ENCODE measurements at regions not wholly inside any gene's neighbourhood (a gene's known extent, or its start where the extent isn't known, plus 50 kb on each side); places are given as distances from the start of the nearest gene placed in this dataset.
A peak's percentile ranks its signal among the peaks of the same experiment; 100 is the strongest.

GRCh38 chr13:74021505-74021904 lies 112.7 kb downstream of the KLF12 start:
- BruUV-seq (replicated peaks): no TSS peak
- no peaks in the 10 kb centered on the region for H3K27me3 ChIP-seq (replicated peaks; ENCODE audit: control insufficient read depth, insufficient read depth, low read length)
- peaks cover 51% of the 10 kb centered on the region for H3K4me1 ChIP-seq
- no peak for TF ChIP-seq CTCF (IDR thresholded peaks at IDR 0.05; ENCODE audit: insufficient read depth in 1 of 2, low read depth in 1 of 2, low read length in 1 of 2, severe bottlenecking in 1 of 2, unreplicated experiment in 1 of 2)
- H3K9me3 ChIP-seq: no peaks in the 10 kb centered on the region
- ChIA-PET POLR2A (no interaction called here), CTCF (interaction anchor here (1.0 kb wide), 1 partner anchor 265 kb away, joined by 5 read pairs; no protein-coding TSS in a partner anchor)
- no peak overlapping the region for H3K4me3 ChIP-seq (ENCODE audit: low read depth, low read length)
- H3K27me3 Mint-ChIP-seq (ENCODE audit: insufficient read depth, unreplicated experiment): no peaks in the 10 kb centered on the region
- no peak for DNase-seq
- H3K9me3 Mint-ChIP-seq (ENCODE audit: unreplicated experiment): peaks cover 10% of the 10 kb centered on the region
- peak overlapping the region; percentile 65 for H3K27ac Mint-ChIP-seq (ENCODE audit: unreplicated experiment)
- peaks cover 49% of the 10 kb centered on the region for H3K4me1 Mint-ChIP-seq (ENCODE audit: low read depth, unreplicated experiment)
- H3K36me3 ChIP-seq (ENCODE audit: control insufficient read depth, insufficient read depth, low read length): no peaks in the 10 kb centered on the region; the same call in 1 of the 2 replicates
- H3K36me3 Mint-ChIP-seq (ENCODE audit: insufficient read depth, unreplicated experiment): peaks cover 7% of the 10 kb centered on the region
- peak overlapping the region; percentile 26 for H3K4me3 Mint-ChIP-seq (ENCODE audit: unreplicated experiment)
- intact Hi-C loops (cut with micrococcal nuclease; ENCODE audit: unreplicated experiment): loop anchor here (5.0 to 10.0 kb wide), 4 partner anchors 61 to 1233 kb away; no protein-coding TSS in a partner anchor

GRCh38 chr13:74018062-74018431 lies 116.2 kb downstream of the KLF12 start:
- ChIA-PET CTCF (no interaction called here), POLR2A (no interaction called here)
- Mint-ChIP-seq H3K9me3 (ENCODE audit: unreplicated experiment) (peaks cover 10% of the 10 kb centered on the region), H3K27me3 (ENCODE audit: insufficient read depth, unreplicated experiment) (no peaks in the 10 kb centered on the region), H3K27ac (ENCODE audit: unreplicated experiment) (no peak overlapping the region), H3K4me3 (ENCODE audit: unreplicated experiment) (no peak overlapping the region), H3K36me3 (ENCODE audit: insufficient read depth, unreplicated experiment) (peaks cover 5% of the 10 kb centered on the region), H3K4me1 (ENCODE audit: low read depth, unreplicated experiment) (peaks cover 20% of the 10 kb centered on the region)
- no peaks in the 10 kb centered on the region for H3K9me3 ChIP-seq
- BruUV-seq (replicated peaks): no TSS peak
- H3K36me3 ChIP-seq (ENCODE audit: control insufficient read depth, insufficient read depth, low read length): no peaks in the 10 kb centered on the region; the same call in 1 of the 2 replicates
- no peaks in the 10 kb centered on the region for H3K27me3 ChIP-seq (replicated peaks; ENCODE audit: control insufficient read depth, insufficient read depth, low read length)
- H3K4me3 ChIP-seq (ENCODE audit: low read depth, low read length): no peak overlapping the region
- TF ChIP-seq CTCF (IDR thresholded peaks at IDR 0.05; ENCODE audit: insufficient read depth in 1 of 2, low read depth in 1 of 2, low read length in 1 of 2, severe bottlenecking in 1 of 2, unreplicated experiment in 1 of 2): no peak
- DNase-seq: no peak
- peaks cover 26% of the 10 kb centered on the region for H3K4me1 ChIP-seq
- intact Hi-C loops (cut with micrococcal nuclease; ENCODE audit: unreplicated experiment): no loop called here

- TF ChIP-seq CTCF (IDR thresholded peaks at IDR 0.05; ENCODE audit: insufficient read depth in 1 of 2, low read depth in 1 of 2, low read length in 1 of 2, severe bottlenecking in 1 of 2, unreplicated experiment in 1 of 2): no peak
- Histone ChIP-seq H3K4me3 (ENCODE audit: low read depth, low read length) (no peak overlapping the region), H3K4me1 (peaks cover 23% of the 10 kb centered on the region), H3K27me3 (replicated peaks; ENCODE audit: control insufficient read depth, insufficient read depth, low read length) (no peaks in the 10 kb centered on the region), H3K9me3 (no peaks in the 10 kb centered on the region), H3K36me3 (ENCODE audit: control insufficient read depth, insufficient read depth, low read length) (no peaks in the 10 kb centered on the region; the same call in 1 of the 2 replicates)
- ChIA-PET POLR2A (no interaction called here), CTCF (no interaction called here)
- H3K4me3 Mint-ChIP-seq (ENCODE audit: unreplicated experiment): no peak overlapping the region
- peaks cover 17% of the 10 kb centered on the region for H3K4me1 Mint-ChIP-seq (ENCODE audit: low read depth, unreplicated experiment)
- H3K27ac Mint-ChIP-seq (ENCODE audit: unreplicated experiment): no peak overlapping the region
- H3K9me3 Mint-ChIP-seq (ENCODE audit: unreplicated experiment): peaks cover 10% of the 10 kb centered on the region
- no peaks in the 10 kb centered on the region for H3K27me3 Mint-ChIP-seq (ENCODE audit: insufficient read depth, unreplicated experiment)
- no TSS peak for BruUV-seq (replicated peaks)
- peaks cover 5% of the 10 kb centered on the region for H3K36me3 Mint-ChIP-seq (ENCODE audit: insufficient read depth, unreplicated experiment)
- intact Hi-C loops (cut with micrococcal nuclease; ENCODE audit: unreplicated experiment): no loop called here
- DNase-seq: no peak
Measured at GRCh38 chr13:74017301-74018061, 116.7 kb downstream of the KLF12 start.

Data from Caco-2 (cell line).